Cardiac muscle cell (in vitro differentiated cells and primary cell): ENCODE measurements at regions not wholly inside any gene's neighbourhood (a gene's known extent, or its start where the extent isn't known, plus 50 kb on each side); places are given as distances from the start of the nearest gene placed in this dataset.
A peak's percentile ranks its signal among the peaks of the same experiment; 100 is the strongest.

Experiments
- DNase-seq, 2 donors: peaks; one replicate each; pipeline versions ENCODE4 v3.0.0 to v3.0.0-alpha.2; 2010 to 2017; ENCODE audit warnings: low read depth in 1 of 2, low spot score in 1 of 2
- H3K27ac ChIP-seq: fragments of 200-600 bp; sonication (generic); 2 replicates; pipeline ENCODE4 v1.5.1; 2016
- H3K27me3 ChIP-seq: fragments of 200-600 bp; sonication (generic); 2 replicates; pipeline ENCODE4 v1.6.0; 2016; ENCODE audit warnings: control low read depth
- H3K36me3 ChIP-seq: fragments of 200-600 bp; sonication (generic); 2 replicates; pipeline ENCODE4 v1.5.1; 2016; ENCODE audit warnings: control low read depth
- H3K4me1 ChIP-seq: fragments of 200-600 bp; sonication (generic); 2 replicates; pipeline ENCODE4 v1.8.1; 2017; ENCODE audit warnings: low read depth, mild to moderate bottlenecking, mixed run types
- H3K4me3 ChIP-seq: fragments of 200-600 bp; sonication (generic); 2 replicates; pipeline ENCODE4 v1.5.1; 2016; ENCODE audit warnings: mild to moderate bottlenecking
- H3K9me3 ChIP-seq: fragments of 200-600 bp; sonication (generic); 2 replicates; pipeline ENCODE4 v1.5.1; 2017; ENCODE audit warnings: low read depth, mild to moderate bottlenecking, control low read depth
- TF ChIP-seq, protein P1 (sequence below): IDR thresholded peaks from 2 replicates; pipeline ENCODE4 v1.5.1; 2012; ENCODE audit warnings: low read depth, mild to moderate bottlenecking, low read length

DNA sequence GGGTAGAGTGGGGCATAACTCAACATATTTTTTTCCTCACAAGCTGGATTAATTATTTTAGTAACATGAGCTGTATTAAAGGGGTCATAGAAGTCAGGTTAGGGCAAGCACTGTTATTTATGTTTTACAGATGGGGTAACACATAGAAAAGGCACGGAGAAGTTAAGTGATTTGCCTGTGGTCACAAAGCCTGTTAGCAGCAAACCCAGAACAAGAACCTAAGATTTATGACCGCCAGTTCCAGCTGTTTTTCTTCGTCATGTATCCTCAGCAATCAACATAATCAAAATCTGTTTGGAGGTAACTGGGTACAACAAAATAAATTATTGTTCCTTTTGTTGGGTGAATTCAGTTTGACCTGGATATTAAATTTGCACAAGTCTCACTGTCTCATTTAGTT, 57.2 kb upstream of the BET1 start:
- Histone ChIP-seq H3K27ac (no peak overlapping the region), H3K9me3 (no peaks in the 10 kb centered on the region), H3K4me3 (no peak overlapping the region), H3K4me1 (peaks cover 4% of the 10 kb centered on the region), H3K27me3 (no peaks in the 10 kb centered on the region), H3K36me3 (no peaks in the 10 kb centered on the region)
- TF ChIP-seq, protein P1, sequence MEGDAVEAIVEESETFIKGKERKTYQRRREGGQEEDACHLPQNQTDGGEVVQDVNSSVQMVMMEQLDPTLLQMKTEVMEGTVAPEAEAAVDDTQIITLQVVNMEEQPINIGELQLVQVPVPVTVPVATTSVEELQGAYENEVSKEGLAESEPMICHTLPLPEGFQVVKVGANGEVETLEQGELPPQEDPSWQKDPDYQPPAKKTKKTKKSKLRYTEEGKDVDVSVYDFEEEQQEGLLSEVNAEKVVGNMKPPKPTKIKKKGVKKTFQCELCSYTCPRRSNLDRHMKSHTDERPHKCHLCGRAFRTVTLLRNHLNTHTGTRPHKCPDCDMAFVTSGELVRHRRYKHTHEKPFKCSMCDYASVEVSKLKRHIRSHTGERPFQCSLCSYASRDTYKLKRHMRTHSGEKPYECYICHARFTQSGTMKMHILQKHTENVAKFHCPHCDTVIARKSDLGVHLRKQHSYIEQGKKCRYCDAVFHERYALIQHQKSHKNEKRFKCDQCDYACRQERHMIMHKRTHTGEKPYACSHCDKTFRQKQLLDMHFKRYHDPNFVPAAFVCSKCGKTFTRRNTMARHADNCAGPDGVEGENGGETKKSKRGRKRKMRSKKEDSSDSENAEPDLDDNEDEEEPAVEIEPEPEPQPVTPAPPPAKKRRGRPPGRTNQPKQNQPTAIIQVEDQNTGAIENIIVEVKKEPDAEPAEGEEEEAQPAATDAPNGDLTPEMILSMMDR: no peak
- DNase-seq: no peak

GRCh38 chr7:94062372-94062771, 58.2 kb upstream of the BET1 start:
- Histone ChIP-seq H3K9me3 (no peaks in the 10 kb centered on the region), H3K36me3 (no peaks in the 10 kb centered on the region), H3K4me1 (peaks cover 4% of the 10 kb centered on the region), H3K27me3 (no peaks in the 10 kb centered on the region), H3K4me3 (no peak overlapping the region), H3K27ac (no peak overlapping the region)
- peak in 1 of 2 donors; percentile 19 for DNase-seq
- TF ChIP-seq, protein P1: no peak

DNA sequence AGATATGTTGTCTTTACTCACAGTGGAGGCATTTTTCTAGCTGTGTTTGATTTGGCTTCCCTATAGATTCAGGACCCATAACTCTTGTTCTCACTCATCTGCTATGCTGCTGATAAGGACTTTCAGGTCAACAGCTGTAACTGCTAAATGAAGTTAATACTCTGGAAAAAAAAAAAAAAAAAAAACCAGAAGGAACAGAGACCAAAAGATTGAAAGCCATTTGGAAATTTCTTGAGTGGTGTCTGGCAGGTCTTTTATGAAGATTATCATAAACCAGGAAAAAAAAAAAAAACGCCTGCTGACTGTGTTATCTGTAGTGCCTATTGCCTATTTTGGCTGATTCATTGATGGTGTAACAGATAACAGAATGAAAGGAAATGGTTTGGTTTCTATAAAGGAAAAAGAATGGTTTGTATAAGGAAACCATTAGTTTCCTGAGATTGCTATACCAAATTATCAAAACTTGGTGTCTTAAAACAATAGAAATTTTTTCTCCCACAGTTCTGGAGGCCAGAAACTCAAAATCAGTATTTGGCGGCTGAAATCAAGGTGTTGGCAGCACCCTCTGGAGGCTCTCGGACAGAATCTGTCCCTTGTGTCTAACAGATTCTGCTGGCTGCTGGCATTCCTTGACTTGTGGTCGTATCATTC, 60.5 kb upstream of the BET1 start:
- peak in 1 of 2 donors; percentile 54 for DNase-seq
- Histone ChIP-seq H3K9me3 (no peaks in the 10 kb centered on the region), H3K27me3 (no peaks in the 10 kb centered on the region), H3K4me1 (peaks cover 4% of the 10 kb centered on the region), H3K36me3 (no peaks in the 10 kb centered on the region), H3K27ac (no peak overlapping the region), H3K4me3 (no peak overlapping the region)
- TF ChIP-seq, protein P1: no peak

GRCh38 chr7:94067047-94067446, 62.9 kb upstream of the BET1 start:
- H3K36me3 ChIP-seq: no peaks in the 10 kb centered on the region
- no peaks in the 10 kb centered on the region for H3K9me3 ChIP-seq
- H3K27ac ChIP-seq: no peak overlapping the region
- peaks cover 4% of the 10 kb centered on the region for H3K4me1 ChIP-seq
- H3K27me3 ChIP-seq: no peaks in the 10 kb centered on the region
- no peak for DNase-seq
- TF ChIP-seq, protein P1: no peak
- H3K4me3 ChIP-seq: no peak overlapping the region

GRCh38 chr7:94067506-94067905, 63.4 kb upstream of the BET1 start:
- TF ChIP-seq, protein P1: no peak
- H3K4me1 ChIP-seq: peaks cover 4% of the 10 kb centered on the region
- DNase-seq: no peak
- H3K27ac ChIP-seq: no peak overlapping the region
- H3K27me3 ChIP-seq: no peaks in the 10 kb centered on the region
- no peaks in the 10 kb centered on the region for H3K9me3 ChIP-seq
- no peaks in the 10 kb centered on the region for H3K36me3 ChIP-seq
- H3K4me3 ChIP-seq: no peak overlapping the region
